DND-41 (cell line): ENCODE measurements at regions not wholly inside any gene's neighbourhood (a gene's known extent, or its start where the extent isn't known, plus 50 kb on each side); places are given as distances from the start of the nearest gene placed in this dataset.

Experiments
- ATAC-seq: fragments of 200-7000 bp; cut with Tn5 transposase; 3 replicates; pipeline ENCODE4 v1.9.1; 2021; ENCODE audit warnings: low read depth; ENCODE audit not compliant: insufficient read depth
- DNase-seq: peaks from one replicate; pipeline ENCODE4 v3.0.0-alpha.2; 2020
- H2AFZ ChIP-seq: 2 replicates; pipeline ENCODE4 v1.6.0; 2012; ENCODE audit warnings: low read depth, low read length
- H3K27ac ChIP-seq: 2 replicates; pipeline ENCODE4 v1.5.1; 2012; ENCODE audit warnings: low read length, inconsistent platforms
- H3K27me3 ChIP-seq: fragments of 200-600 bp; sonication (generic); 2 replicates; pipeline ENCODE4 v1.6.0; 2012; ENCODE audit warnings: low read length, mild to moderate bottlenecking, inconsistent platforms; ENCODE audit not compliant: insufficient read depth, poor library complexity
- H3K36me3 ChIP-seq: 2 replicates; pipeline ENCODE4 v1.5.1; 2012; ENCODE audit warnings: low read length, inconsistent platforms; ENCODE audit not compliant: insufficient read depth
- H3K4me1 ChIP-seq: 2 replicates; pipeline ENCODE4 v1.5.1; 2012; ENCODE audit warnings: mild to moderate bottlenecking, low read length; ENCODE audit not compliant: insufficient read depth
- H3K4me2 ChIP-seq: 2 replicates; pipeline ENCODE4 v1.6.0; 2012; ENCODE audit warnings: mild to moderate bottlenecking, moderate library complexity, low read length, inconsistent platforms; ENCODE audit not compliant: insufficient read depth
- H3K4me3 ChIP-seq, 2 experiments: fragments of 200-600 bp in 1 of 2; shearing (Covaris generic) in 1 of 2; 2 replicates each; pipeline ENCODE4 v1.5.1; 2012 to 2016; ENCODE audit warnings: inconsistent platforms in 2 of 2, low read length in 2 of 2, mild to moderate bottlenecking in 2 of 2, low read depth in 1 of 2, moderate library complexity in 1 of 2
- H3K79me2 ChIP-seq: 2 replicates; pipeline ENCODE4 v1.6.0; 2012; ENCODE audit warnings: low read length, inconsistent platforms; ENCODE audit not compliant: insufficient read depth
- H3K9ac ChIP-seq: 2 replicates; pipeline ENCODE4 v1.6.0; 2012; ENCODE audit warnings: low read depth, mild to moderate bottlenecking, inconsistent platforms, low read length, moderate library complexity
- H3K9me3 ChIP-seq: 2 replicates; pipeline ENCODE4 v1.5.1; 2012; ENCODE audit warnings: low read length, moderate library complexity, mild to moderate bottlenecking, inconsistent platforms; ENCODE audit not compliant: insufficient read depth, severe bottlenecking
- H4K20me1 ChIP-seq: 2 replicates; pipeline ENCODE4 v1.6.0; 2012; ENCODE audit warnings: low read length; ENCODE audit not compliant: insufficient read depth
- CTCF ChIP-seq: IDR thresholded peaks from 2 replicates; pipeline ENCODE4 v1.5.1; 2012; ENCODE audit warnings: borderline replicate concordance, low read length, moderate library complexity, mild to moderate bottlenecking; ENCODE audit not compliant: poor library complexity, severe bottlenecking; ENCODE audit errors: extremely low read depth
- EZH2 ChIP-seq: IDR thresholded peaks from 3 replicates; pipeline ENCODE4 v1.6.1; 2012; ENCODE audit warnings: borderline replicate concordance, low read depth, mild to moderate bottlenecking, moderate library complexity, low read length, inconsistent platforms; ENCODE audit not compliant: severe bottlenecking

GRCh38 chr2:185360776-185361175 lies 377.8 kb upstream of the FSIP2 start:
- Histone ChIP-seq H3K27ac (no peak overlapping the region), H3K36me3 (no peaks in the 10 kb centered on the region), H3K79me2 (no peaks in the 10 kb centered on the region), H3K4me2 (no peak overlapping the region), H3K9me3 (no peaks in the 10 kb centered on the region), H3K27me3 (no peaks in the 10 kb centered on the region), H4K20me1 (no peaks in the 10 kb centered on the region), H3K4me3 (no peak overlapping the region), H3K9ac (no peak overlapping the region), H3K4me1 (no peaks in the 10 kb centered on the region), H2AFZ (no peak overlapping the region)
- TF ChIP-seq EZH2 (no peak), CTCF (no peak)
- no peak for ATAC-seq
- DNase-seq: no peak

GRCh38 chr2:185372188-185372587 lies 366.4 kb upstream of the FSIP2 start:
- H3K4me1 ChIP-seq: no peaks in the 10 kb centered on the region
- H3K4me2 ChIP-seq: no peak overlapping the region
- no peak overlapping the region for H3K9ac ChIP-seq
- H3K27me3 ChIP-seq: no peaks in the 10 kb centered on the region
- H3K4me3 ChIP-seq: no peak overlapping the region
- no peak for DNase-seq
- H3K36me3 ChIP-seq: no peaks in the 10 kb centered on the region
- no peaks in the 10 kb centered on the region for H4K20me1 ChIP-seq
- no peaks in the 10 kb centered on the region for H3K9me3 ChIP-seq
- no peak for ATAC-seq
- H3K79me2 ChIP-seq: no peaks in the 10 kb centered on the region
- no peak overlapping the region for H2AFZ ChIP-seq
- no peak for TF ChIP-seq EZH2
- no peak for TF ChIP-seq CTCF
- H3K27ac ChIP-seq: no peak overlapping the region

DNA sequence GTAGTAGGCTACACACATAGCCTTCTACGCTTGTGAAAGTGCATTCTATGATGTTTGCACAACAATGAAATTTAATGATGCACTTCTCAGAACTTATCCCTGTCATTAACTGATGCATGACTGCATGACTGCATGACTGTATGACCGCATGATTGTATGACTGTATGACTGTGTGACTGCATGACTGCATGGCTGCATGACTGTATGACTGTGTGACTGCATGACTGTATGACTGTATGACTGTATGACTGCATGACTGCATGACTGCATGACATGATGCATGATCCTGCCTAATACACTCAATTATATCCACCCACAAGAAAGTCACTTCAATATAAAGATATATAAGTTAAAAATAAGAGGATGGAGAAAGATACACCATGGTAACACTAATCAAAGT lies 365.4 kb upstream of the FSIP2 start:
- Histone ChIP-seq H3K9ac (no peak overlapping the region), H3K36me3 (no peaks in the 10 kb centered on the region), H2AFZ (no peak overlapping the region), H3K27me3 (no peaks in the 10 kb centered on the region), H3K4me2 (no peak overlapping the region), H3K4me3 (no peak overlapping the region), H3K9me3 (no peaks in the 10 kb centered on the region), H3K4me1 (no peaks in the 10 kb centered on the region), H4K20me1 (no peaks in the 10 kb centered on the region), H3K79me2 (no peaks in the 10 kb centered on the region), H3K27ac (no peak overlapping the region)
- TF ChIP-seq EZH2: no peak
- no peak for TF ChIP-seq CTCF
- DNase-seq: no peak
- ATAC-seq: no peak

- Histone ChIP-seq H3K4me2 (no peak overlapping the region), H3K4me3 (no peak overlapping the region), H3K9ac (no peak overlapping the region), H3K27me3 (no peaks in the 10 kb centered on the region), H3K4me1 (no peaks in the 10 kb centered on the region), H2AFZ (no peak overlapping the region), H3K79me2 (no peaks in the 10 kb centered on the region), H3K36me3 (no peaks in the 10 kb centered on the region), H3K9me3 (no peaks in the 10 kb centered on the region), H3K27ac (no peak overlapping the region), H4K20me1 (no peaks in the 10 kb centered on the region)
- DNase-seq (no peak), ATAC-seq (no peak)
- TF ChIP-seq EZH2 (no peak), CTCF (no peak)
Observed at GRCh38 chr2:185374878-185375277, 363.7 kb upstream of the FSIP2 start.
